ENCODE measurements at regions not wholly inside any gene's neighbourhood (a gene's known extent, or its start where the extent isn't known, plus 50 kb on each side); places are given as distances from the start of the nearest gene placed in this dataset.

- H3F3A ChIP-seq (replicated peaks; ENCODE audit: insufficient read depth), result peaks cover 42% of the 10 kb centered on the region
Observed at GRCh38 chr2:56811401-56811800, 627.6 kb downstream of the CCDC85A start.

GRCh38 chr2:56812432-56812831 is 628.6 kb downstream of the CCDC85A start:
- 4% methylated on average over 1 of the region's 1 CpG for WGBS (ENCODE audit: low lambda C conversion rate)
- Histone ChIP-seq H3K4me2 (peak overlapping the region; percentile 46; the same call in 1 of the 2 replicates), H3K27me3 (ENCODE audit: insufficient read depth) (no peaks in the 10 kb centered on the region), H3K79me2 (ENCODE audit: insufficient read depth) (peaks cover 58% of the 10 kb centered on the region), H3K27ac (ENCODE audit: low read depth in 2 of 2, low read length in 1 of 2) (peak overlapping the region; percentile 72 to 87; a peak in 3 of 4 replicates), H3K4me1 (ENCODE audit: control insufficient read depth in 1 of 2, insufficient read depth in 2 of 2, low read depth in 1 of 2, low read length in 1 of 2) (peaks cover 0 to 5% of the 10 kb centered on the region in 2 experiments; a peak in 2 of 4 replicates), H2AFZ (ENCODE audit: low read depth) (peak overlapping the region; percentile 15; the same call in 1 of the 2 replicates), H3F3A (replicated peaks; ENCODE audit: insufficient read depth) (peaks cover 40% of the 10 kb centered on the region), H3K9ac (peak overlapping the region; percentile 20; the same call in 1 of the 2 replicates), H3K9me2 (no peaks in the 10 kb centered on the region), H3K4me3 (ENCODE audit: low read depth in 2 of 2, low read length in 1 of 2) (no peak overlapping the region), H3K36me3 (replicated peaks in 1 of 2; ENCODE audit: control insufficient read depth in 1 of 2, insufficient read depth in 2 of 2, low read length in 1 of 2) (peaks cover 0 to 67% of the 10 kb centered on the region in 2 experiments), H4K20me1 (ENCODE audit: insufficient read depth) (no peaks in the 10 kb centered on the region), H3K9me3 (no peaks in the 10 kb centered on the region; the same call in 1 of the 2 replicates)
- no peak for DNase-seq
- CTCF ChIA-PET, result no interaction called here
- POLR2A ChIA-PET, result no interaction called here
- no peak for TF ChIP-seq ELF1 (IDR thresholded peaks at IDR 0.05)
- TF ChIP-seq FOXJ3 (CRISPR knock-in tag; IDR thresholded peaks at IDR 0.05), result no peak
- TF ChIP-seq RFX5 (IDR thresholded peaks at IDR 0.05; ENCODE audit: low read length), result no peak
- TF ChIP-seq MXI1 (IDR thresholded peaks at IDR 0.05; ENCODE audit: low read depth, low read length), result no peak
- TF ChIP-seq CHD2 (IDR thresholded peaks at IDR 0.05; ENCODE audit: low read length, partially characterized antibody), result no peak
- TF ChIP-seq NFIC (IDR thresholded peaks at IDR 0.05; ENCODE audit: borderline replicate concordance), result no peak
- peak in 1 of 2 experiments; percentile 75; a peak in 2 of 4 replicates for TF ChIP-seq EP300 (IDR thresholded peaks at IDR 0.05; ENCODE audit: borderline replicate concordance in 1 of 2, low read depth in 1 of 2, low read length in 1 of 2)
- TF ChIP-seq YY1 (IDR thresholded peaks at IDR 0.05; ENCODE audit: low read depth), result no peak
- no peak for TF ChIP-seq SIN3A (IDR thresholded peaks at IDR 0.05; ENCODE audit: borderline replicate concordance, low read depth, low read length)
- TF ChIP-seq GABPA (IDR thresholded peaks at IDR 0.05; ENCODE audit: low read depth), result no peak
- peak; percentile 41; the same call in 1 of the 2 replicates for TF ChIP-seq RXRA (IDR thresholded peaks at IDR 0.05; ENCODE audit: borderline replicate concordance, low read depth)
- no peak for TF ChIP-seq NRF1 (IDR thresholded peaks at IDR 0.05; ENCODE audit: low read depth, low read length)
- TF ChIP-seq PBX3 (IDR thresholded peaks at IDR 0.05), result peak; percentile 47
- TF ChIP-seq SMC3 (IDR thresholded peaks at IDR 0.05; ENCODE audit: low read depth, low read length), result no peak

More at GRCh38 chr2:56811401-56811800, 627.6 kb downstream of the CCDC85A start:
- Histone ChIP-seq H3K9me3 (no peaks in the 10 kb centered on the region; the same call in 1 of the 2 replicates), H3K9ac (no peak overlapping the region), H2AFZ (ENCODE audit: low read depth) (no peak overlapping the region), H4K20me1 (ENCODE audit: insufficient read depth) (no peaks in the 10 kb centered on the region), H3K36me3 (replicated peaks in 1 of 2; ENCODE audit: control insufficient read depth in 1 of 2, insufficient read depth in 2 of 2, low read length in 1 of 2) (peaks cover 0 to 59% of the 10 kb centered on the region in 2 experiments), H3K27me3 (ENCODE audit: insufficient read depth) (no peaks in the 10 kb centered on the region), H3K9me2 (no peaks in the 10 kb centered on the region), H3K79me2 (ENCODE audit: insufficient read depth) (peaks cover 58% of the 10 kb centered on the region), H3K4me1 (ENCODE audit: control insufficient read depth in 1 of 2, insufficient read depth in 2 of 2, low read depth in 1 of 2, low read length in 1 of 2) (peaks cover 0 to 12% of the 10 kb centered on the region in 2 experiments; a peak in 2 of 4 replicates), H3K4me2 (no peak overlapping the region; the same call in 1 of the 2 replicates), H3K27ac (ENCODE audit: low read depth in 2 of 2, low read length in 1 of 2) (peak overlapping the region; percentile 72 to 87; a peak in 3 of 4 replicates), H3K4me3 (ENCODE audit: low read depth in 2 of 2, low read length in 1 of 2) (no peak overlapping the region)
- WGBS (ENCODE audit: low lambda C conversion rate), result 64% methylated on average over 2 of the region's 2 CpGs
- ChIA-PET POLR2A (no interaction called here), CTCF (interaction anchor here (0.9 kb wide), 1 partner anchor 14 kb away, joined by 3 read pairs; no protein-coding TSS in a partner anchor)
- DNase-seq, result no peak
- TF ChIP-seq USF1 (IDR thresholded peaks at IDR 0.05; ENCODE audit: borderline replicate concordance, low read depth), result no peak
- no peak for TF ChIP-seq SMC3 (IDR thresholded peaks at IDR 0.05; ENCODE audit: low read depth, low read length)
- TF ChIP-seq CTCF (IDR thresholded peaks at IDR 0.05), result no peak
- TF ChIP-seq POLR2AphosphoS5 (IDR thresholded peaks at IDR 0.05; ENCODE audit: low read depth, low read length), result no peak
- no peak for TF ChIP-seq IRF3 (IDR thresholded peaks at IDR 0.05; ENCODE audit: low read depth, low read length)
- no peak for TF ChIP-seq MXI1 (IDR thresholded peaks at IDR 0.05; ENCODE audit: low read depth, low read length)
